HCT116 (cell line): ENCODE measurements at regions not wholly inside any gene's neighbourhood (a gene's known extent, or its start where the extent isn't known, plus 50 kb on each side); places are given as distances from the start of the nearest gene placed in this dataset.
A peak's percentile ranks its signal among the peaks of the same experiment; 100 is the strongest.

ENCODE experiments used
- ATAC-seq: fragments of 200-7000 bp; cut with Tn5 transposase; 2 replicates; pipeline ENCODE4 v1.9.1; 2020; ENCODE audit warnings: mild to moderate bottlenecking, moderate library complexity
- BruUV-seq: library from RNA; stranded (reverse); fragments of 400-500 nt; replicated peaks from 2 replicates; lab custom pipeline; 2021; lab: Mats Ljungman, UMichigan
- CTCF ChIA-PET: fragments of 300-600 bp; sonication (Branson Sonifier 250); formaldehyde crosslinking; loops from one replicate; lab custom pipeline; 2021; ENCODE audit warnings: antibody characterized with exemption; lab: Charles Lee
- POLR2A ChIA-PET: fragments of 300-600, 350-600 bp; sonication (Branson Sonifier 250); formaldehyde crosslinking; loops from one replicate; lab custom pipeline; 2021; ENCODE audit warnings: antibody characterized with exemption; lab: Charles Lee
- RAD21 ChIA-PET, 2 experiments: fragments of 300-600 bp; sonication (Branson Sonifier 250); formaldehyde crosslinking; loops; one replicate each; lab custom pipeline; 2023; ENCODE audit warnings: low total read pairs in 2 of 2; ENCODE audit not compliant: uncharacterized antibody in 2 of 2, unreplicated experiment in 2 of 2, low non-redundant PET in 1 of 2; lab: Charles Lee
- DNase-seq: peaks from one replicate; pipeline ENCODE4 v3.0.0-alpha.2; 2010; ENCODE audit warnings: low read depth, low spot score
- H2AFZ ChIP-seq: fragments of 200-600 bp; shearing (Covaris generic), sonication (generic); 2 replicates; pipeline ENCODE4 v1.6.1; 2017; ENCODE audit warnings: low read depth, mixed run types, mixed read lengths, antibody characterized with exemption, low read length; ENCODE audit not compliant: poor library complexity, severe bottlenecking
- H3K27ac ChIP-seq: 2 replicates; pipeline ENCODE4 v1.5.1; 2012; ENCODE audit warnings: low read depth, low read length
- H3K27me3 ChIP-seq: fragments of 200-600 bp; sonication (generic); 2 replicates; pipeline ENCODE4 v1.6.1; 2016; ENCODE audit warnings: mixed run types, low read length, mixed read lengths; ENCODE audit not compliant: insufficient read depth
- H3K36me3 ChIP-seq, 2 experiments: fragments of 200-500 bp in 1 of 2; fragments of 200-600 bp in 1 of 2; sonication (Bioruptor generic) in 1 of 2; sonication (generic) in 1 of 2; 2 replicates each; pipeline versions ENCODE4 v1.5.1 to v1.6.1; 2014 to 2016; ENCODE audit warnings: low read length in 2 of 2, inconsistent platforms in 1 of 2, mixed read lengths in 1 of 2, mixed run types in 1 of 2; ENCODE audit not compliant: insufficient read depth in 2 of 2, control insufficient read depth in 1 of 2
- H3K4me1 ChIP-seq, 2 experiments: fragments of 200-600 bp in 1 of 2; sonication (generic) in 1 of 2; 2 replicates each; pipeline versions ENCODE4 v1.5.1 to v1.6.1; 2012 to 2017; ENCODE audit warnings: low read length in 2 of 2, inconsistent platforms in 1 of 2, mild to moderate bottlenecking in 1 of 2, mixed read lengths in 1 of 2, mixed run types in 1 of 2, moderate library complexity in 1 of 2; ENCODE audit not compliant: insufficient read depth in 2 of 2, control insufficient read depth in 1 of 2
- H3K4me2 ChIP-seq: fragments of 200-600 bp; sonication (generic); 2 replicates; pipeline ENCODE4 v1.6.1; 2017; ENCODE audit warnings: mixed run types, low read length, mixed read lengths
- H3K4me3 ChIP-seq, 2 experiments: fragments of 200-600 bp in 1 of 2; sonication (generic) in 1 of 2; replicated peaks in 1 of 2; 2 replicates each; pipeline ENCODE4 v1.5.1; 2011 to 2016; ENCODE audit warnings: low read length in 2 of 2, control low read depth in 1 of 2, low read depth in 1 of 2, mild to moderate bottlenecking in 1 of 2, mixed read lengths in 1 of 2, mixed run types in 1 of 2
- H3K79me2 ChIP-seq: fragments of 200-600 bp; sonication (generic); 2 replicates; pipeline ENCODE4 v1.6.1; 2017; ENCODE audit warnings: mild to moderate bottlenecking, mixed run types, low read length, moderate library complexity, mixed read lengths; ENCODE audit not compliant: insufficient read depth
- H3K9ac ChIP-seq: fragments of 200-600 bp; sonication (generic); 2 replicates; pipeline ENCODE4 v1.6.1; 2016; ENCODE audit warnings: low read length, mixed read lengths
- H3K9me2 ChIP-seq: fragments of 200-600 bp; sonication (generic), shearing (Covaris generic); 2 replicates; pipeline ENCODE4 v1.6.1; 2017; ENCODE audit warnings: mixed run types, mild to moderate bottlenecking, moderate library complexity; ENCODE audit not compliant: insufficient read depth
- H3K9me3 ChIP-seq, 2 experiments: fragments of 200-500 bp in 1 of 2; fragments of 200-600 bp in 1 of 2; sonication (Bioruptor generic) in 1 of 2; sonication (generic) in 1 of 2; 2 replicates each; pipeline ENCODE4 v1.6.1; 2014 to 2017; ENCODE audit warnings: low read length in 2 of 2, mixed read lengths in 2 of 2, inconsistent platforms in 1 of 2, low read depth in 1 of 2, mild to moderate bottlenecking in 1 of 2, mixed run types in 1 of 2, moderate library complexity in 1 of 2; ENCODE audit not compliant: control insufficient read depth in 1 of 2, insufficient read depth in 1 of 2
- H4K20me1 ChIP-seq: fragments of 200-600 bp; sonication (generic), shearing (Covaris generic); 2 replicates; pipeline ENCODE4 v1.6.1; 2017; ENCODE audit warnings: mixed run types, mild to moderate bottlenecking, moderate library complexity; ENCODE audit not compliant: insufficient read depth
- CEBPB ChIP-seq: IDR thresholded peaks from 2 replicates; pipeline ENCODE4 v1.6.1; 2012; ENCODE audit warnings: low read depth
- SP1 ChIP-seq: IDR thresholded peaks from 2 replicates; pipeline ENCODE4 v1.6.1; 2012; ENCODE audit warnings: low read depth
- YY1 ChIP-seq: IDR thresholded peaks from 2 replicates; pipeline ENCODE4 v1.6.1; 2011; ENCODE audit warnings: low read length, low read depth, moderate library complexity, mild to moderate bottlenecking; ENCODE audit not compliant: insufficient replicate concordance; ENCODE audit errors: extremely low read depth
- ZFX ChIP-seq: fragments of 450-650 bp; IDR thresholded peaks from 2 replicates; pipeline ENCODE4 v1.6.1; 2017
- intact Hi-C: fragments of 100-400 bp; cut with micrococcal nuclease; formaldehyde crosslinking; loops from 2 replicates; pipeline ENCODE4 v1.10.0; 2022
- TF ChIP-seq, protein P1 (sequence below): IDR thresholded peaks from 2 replicates; pipeline ENCODE4 v1.6.1; 2012; ENCODE audit warnings: low read depth
- TF ChIP-seq, protein P2 (sequence below): IDR thresholded peaks from 2 replicates; pipeline ENCODE4 v1.6.1; 2012
- TF ChIP-seq, protein P3 (sequence below): IDR thresholded peaks from 2 replicates; pipeline ENCODE4 v1.6.1; 2012

DNA sequence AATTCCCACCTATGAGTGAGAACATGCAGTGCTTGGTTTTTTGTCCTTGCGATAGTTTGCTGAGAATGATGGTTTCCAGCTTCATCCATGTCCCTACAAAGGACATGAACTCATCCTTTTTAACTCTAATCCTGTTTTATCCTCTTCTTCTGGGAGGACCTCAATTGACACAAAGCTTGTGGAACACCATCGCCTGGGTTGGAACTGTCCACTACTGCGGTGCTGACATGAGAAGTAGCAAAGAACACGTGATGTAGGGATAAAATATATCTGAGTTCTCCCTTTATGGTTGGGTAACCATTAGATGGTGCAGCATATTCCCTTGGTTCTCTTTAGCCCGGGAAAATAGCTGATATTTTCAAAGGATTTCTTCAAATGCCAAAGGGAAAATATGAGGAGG lies 105.3 kb upstream of the TOPAZ1 start:
- Histone ChIP-seq H3K36me3 (no peaks in the 10 kb centered on the region), H3K4me3 (no peak overlapping the region), H3K4me2 (no peak overlapping the region), H3K9ac (no peak overlapping the region), H3K9me2 (no peaks in the 10 kb centered on the region), H3K4me1 (no peaks in the 10 kb centered on the region), H3K79me2 (no peaks in the 10 kb centered on the region), H3K27ac (no peak overlapping the region), H3K27me3 (peaks cover 37% of the 10 kb centered on the region), H2AFZ (no peak overlapping the region), H3K9me3 (no peaks in the 10 kb centered on the region), H4K20me1 (no peaks in the 10 kb centered on the region)
- ChIA-PET RAD21 (no interaction called here), CTCF (no interaction called here), POLR2A (no interaction called here)
- DNase-seq: no peak
- ATAC-seq: no peak
- intact Hi-C loops: no loop called here
- no TSS peak for BruUV-seq
- TF ChIP-seq, protein P1, sequence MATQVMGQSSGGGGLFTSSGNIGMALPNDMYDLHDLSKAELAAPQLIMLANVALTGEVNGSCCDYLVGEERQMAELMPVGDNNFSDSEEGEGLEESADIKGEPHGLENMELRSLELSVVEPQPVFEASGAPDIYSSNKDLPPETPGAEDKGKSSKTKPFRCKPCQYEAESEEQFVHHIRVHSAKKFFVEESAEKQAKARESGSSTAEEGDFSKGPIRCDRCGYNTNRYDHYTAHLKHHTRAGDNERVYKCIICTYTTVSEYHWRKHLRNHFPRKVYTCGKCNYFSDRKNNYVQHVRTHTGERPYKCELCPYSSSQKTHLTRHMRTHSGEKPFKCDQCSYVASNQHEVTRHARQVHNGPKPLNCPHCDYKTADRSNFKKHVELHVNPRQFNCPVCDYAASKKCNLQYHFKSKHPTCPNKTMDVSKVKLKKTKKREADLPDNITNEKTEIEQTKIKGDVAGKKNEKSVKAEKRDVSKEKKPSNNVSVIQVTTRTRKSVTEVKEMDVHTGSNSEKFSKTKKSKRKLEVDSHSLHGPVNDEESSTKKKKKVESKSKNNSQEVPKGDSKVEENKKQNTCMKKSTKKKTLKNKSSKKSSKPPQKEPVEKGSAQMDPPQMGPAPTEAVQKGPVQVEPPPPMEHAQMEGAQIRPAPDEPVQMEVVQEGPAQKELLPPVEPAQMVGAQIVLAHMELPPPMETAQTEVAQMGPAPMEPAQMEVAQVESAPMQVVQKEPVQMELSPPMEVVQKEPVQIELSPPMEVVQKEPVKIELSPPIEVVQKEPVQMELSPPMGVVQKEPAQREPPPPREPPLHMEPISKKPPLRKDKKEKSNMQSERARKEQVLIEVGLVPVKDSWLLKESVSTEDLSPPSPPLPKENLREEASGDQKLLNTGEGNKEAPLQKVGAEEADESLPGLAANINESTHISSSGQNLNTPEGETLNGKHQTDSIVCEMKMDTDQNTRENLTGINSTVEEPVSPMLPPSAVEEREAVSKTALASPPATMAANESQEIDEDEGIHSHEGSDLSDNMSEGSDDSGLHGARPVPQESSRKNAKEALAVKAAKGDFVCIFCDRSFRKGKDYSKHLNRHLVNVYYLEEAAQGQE: peak; percentile 67
- TF ChIP-seq, protein P2, sequence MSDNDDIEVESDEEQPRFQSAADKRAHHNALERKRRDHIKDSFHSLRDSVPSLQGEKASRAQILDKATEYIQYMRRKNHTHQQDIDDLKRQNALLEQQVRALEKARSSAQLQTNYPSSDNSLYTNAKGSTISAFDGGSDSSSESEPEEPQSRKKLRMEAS: no peak

DNA sequence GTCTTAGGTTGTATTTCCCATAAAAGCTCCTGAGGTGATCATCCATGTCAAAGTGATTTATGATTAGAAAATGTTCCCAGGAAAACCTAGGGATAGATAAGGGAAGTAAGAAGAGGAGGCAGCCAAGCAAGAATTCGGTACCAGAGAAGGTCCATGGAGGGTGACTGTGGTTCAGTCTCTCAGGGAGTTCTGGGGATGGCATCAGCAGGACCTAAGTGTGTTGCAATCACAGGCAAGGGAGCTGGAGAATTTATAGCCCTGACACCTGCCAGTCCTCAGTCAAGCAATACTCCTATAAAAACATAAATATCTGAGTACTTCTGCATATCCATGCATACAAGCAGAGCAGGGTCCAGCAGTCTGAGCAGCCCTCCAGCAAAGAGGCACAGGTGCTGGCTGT lies 95.6 kb upstream of the TOPAZ1 start:
- Histone ChIP-seq H3K27me3 (peaks cover 24% of the 10 kb centered on the region), H3K79me2 (no peaks in the 10 kb centered on the region), H3K27ac (no peak overlapping the region), H3K4me3 (no peak overlapping the region), H4K20me1 (no peaks in the 10 kb centered on the region), H3K36me3 (no peaks in the 10 kb centered on the region), H2AFZ (no peak overlapping the region), H3K9ac (no peak overlapping the region), H3K4me1 (no peaks in the 10 kb centered on the region), H3K9me2 (no peaks in the 10 kb centered on the region), H3K4me2 (no peak overlapping the region), H3K9me3 (no peaks in the 10 kb centered on the region)
- no peak for DNase-seq
- POLR2A ChIA-PET: no interaction called here
- RAD21 ChIA-PET: interaction anchor here in 1 of 2 experiments (0.7 kb wide), 1 partner anchor 9 kb away, joined by 3 read pairs; no protein-coding TSS in a partner anchor
- TF ChIP-seq, protein P2: no peak
- no peak for TF ChIP-seq CEBPB
- TF ChIP-seq SP1: no peak
- TF ChIP-seq YY1: no peak
- TF ChIP-seq ZFX: no peak
- TF ChIP-seq, protein P3, sequence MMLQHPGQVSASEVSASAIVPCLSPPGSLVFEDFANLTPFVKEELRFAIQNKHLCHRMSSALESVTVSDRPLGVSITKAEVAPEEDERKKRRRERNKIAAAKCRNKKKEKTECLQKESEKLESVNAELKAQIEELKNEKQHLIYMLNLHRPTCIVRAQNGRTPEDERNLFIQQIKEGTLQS: no peak
- no TSS peak for BruUV-seq
- CTCF ChIA-PET: no interaction called here
- intact Hi-C loops: no loop called here
- no peak for ATAC-seq
